KMS-11 (cell line): ENCODE measurements at regions not wholly inside any gene's neighbourhood (a gene's known extent, or its start where the extent isn't known, plus 50 kb on each side); places are given as distances from the start of the nearest gene placed in this dataset.

Source experiments
- H2AFZ ChIP-seq: fragments of 200-600 bp; sonication (generic); 2 replicates; pipeline ENCODE4 v1.6.1; 2016; ENCODE audit warnings: antibody characterized with exemption, mixed run types, low read depth
- H3K27ac ChIP-seq: fragments of 200-600 bp; sonication (generic); 2 replicates; pipeline ENCODE4 v1.6.1; 2016; ENCODE audit warnings: mild to moderate bottlenecking, mixed run types
- H3K27me3 ChIP-seq: fragments of 200-600 bp; sonication (generic); 2 replicates; pipeline ENCODE4 v1.6.1; 2017; ENCODE audit warnings: mild to moderate bottlenecking, low read depth, mixed run types, moderate library complexity; ENCODE audit not compliant: insufficient read depth
- H3K36me3 ChIP-seq: fragments of 200-600 bp; sonication (generic); 2 replicates; pipeline ENCODE4 v1.6.1; 2017; ENCODE audit warnings: mild to moderate bottlenecking, mixed run types; ENCODE audit not compliant: insufficient read depth
- H3K4me1 ChIP-seq: fragments of 200-600 bp; sonication (generic); 2 replicates; pipeline ENCODE4 v1.6.1; 2016; ENCODE audit warnings: mild to moderate bottlenecking, low read depth, mixed run types; ENCODE audit not compliant: poor library complexity, severe bottlenecking
- H3K4me2 ChIP-seq: fragments of 200-600 bp; sonication (generic); 2 replicates; pipeline ENCODE4 v1.7.0; 2016; ENCODE audit warnings: mild to moderate bottlenecking, mixed run types
- H3K4me3 ChIP-seq: fragments of 200-600 bp; sonication (generic); IDR thresholded peaks from 2 replicates; pipeline ENCODE4 v1.6.1; 2017; ENCODE audit warnings: low read depth, low read length, mixed read lengths; ENCODE audit not compliant: insufficient read depth
- H3K79me2 ChIP-seq: fragments of 200-600 bp; sonication (generic); 2 replicates; pipeline ENCODE4 v1.6.1; 2016; ENCODE audit warnings: low read depth, mixed run types; ENCODE audit not compliant: insufficient read depth
- H3K9ac ChIP-seq: fragments of 200-600 bp; sonication (generic); 2 replicates; pipeline ENCODE4 v1.6.1; 2016; ENCODE audit warnings: mild to moderate bottlenecking, mixed run types
- H4K20me1 ChIP-seq: fragments of 200-600 bp; sonication (generic); 2 replicates; pipeline ENCODE4 v1.6.1; 2016; ENCODE audit warnings: mild to moderate bottlenecking, mixed run types; ENCODE audit not compliant: insufficient read depth
- TF ChIP-seq, protein P1 (sequence below): fragments of 200-600 bp; sonication (generic); conservative IDR thresholded peaks from 2 replicates; pipeline ENCODE4 v1.6.1; 2017; ENCODE audit warnings: low read depth, mild to moderate bottlenecking, antibody characterized with exemption, low read length, moderate library complexity, mixed read lengths

DNA sequence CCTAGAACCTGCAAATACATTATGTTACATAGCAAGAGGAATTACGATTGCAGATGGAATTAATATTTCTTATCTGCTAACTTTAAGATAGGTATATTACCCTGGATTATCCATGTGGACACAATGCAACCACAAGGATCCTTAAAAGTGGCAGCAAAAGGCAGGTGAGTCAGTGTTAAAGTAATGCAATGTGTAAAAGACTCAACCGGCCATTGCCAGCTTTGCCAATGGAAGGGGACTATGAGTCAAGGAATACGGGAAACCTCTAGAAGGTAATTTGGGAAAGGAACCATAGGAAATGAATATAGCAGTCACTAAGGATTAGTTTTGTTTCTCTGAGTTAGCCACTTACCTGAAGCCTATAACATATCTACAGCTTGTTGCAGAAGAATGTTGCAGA is 692.1 kb upstream of the ZP4 start:
- H3K79me2 ChIP-seq = no peaks in the 10 kb centered on the region
- no peaks in the 10 kb centered on the region for H3K36me3 ChIP-seq
- H4K20me1 ChIP-seq = no peaks in the 10 kb centered on the region
- no peak overlapping the region for H3K9ac ChIP-seq
- H3K4me1 ChIP-seq = no peaks in the 10 kb centered on the region
- no peak overlapping the region for H2AFZ ChIP-seq
- no peak overlapping the region for H3K4me2 ChIP-seq
- no peaks in the 10 kb centered on the region for H3K27me3 ChIP-seq
- no peak overlapping the region for H3K27ac ChIP-seq
- H3K4me3 ChIP-seq = no peak overlapping the region
- TF ChIP-seq, protein P1, sequence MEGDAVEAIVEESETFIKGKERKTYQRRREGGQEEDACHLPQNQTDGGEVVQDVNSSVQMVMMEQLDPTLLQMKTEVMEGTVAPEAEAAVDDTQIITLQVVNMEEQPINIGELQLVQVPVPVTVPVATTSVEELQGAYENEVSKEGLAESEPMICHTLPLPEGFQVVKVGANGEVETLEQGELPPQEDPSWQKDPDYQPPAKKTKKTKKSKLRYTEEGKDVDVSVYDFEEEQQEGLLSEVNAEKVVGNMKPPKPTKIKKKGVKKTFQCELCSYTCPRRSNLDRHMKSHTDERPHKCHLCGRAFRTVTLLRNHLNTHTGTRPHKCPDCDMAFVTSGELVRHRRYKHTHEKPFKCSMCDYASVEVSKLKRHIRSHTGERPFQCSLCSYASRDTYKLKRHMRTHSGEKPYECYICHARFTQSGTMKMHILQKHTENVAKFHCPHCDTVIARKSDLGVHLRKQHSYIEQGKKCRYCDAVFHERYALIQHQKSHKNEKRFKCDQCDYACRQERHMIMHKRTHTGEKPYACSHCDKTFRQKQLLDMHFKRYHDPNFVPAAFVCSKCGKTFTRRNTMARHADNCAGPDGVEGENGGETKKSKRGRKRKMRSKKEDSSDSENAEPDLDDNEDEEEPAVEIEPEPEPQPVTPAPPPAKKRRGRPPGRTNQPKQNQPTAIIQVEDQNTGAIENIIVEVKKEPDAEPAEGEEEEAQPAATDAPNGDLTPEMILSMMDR = no peak

DNA sequence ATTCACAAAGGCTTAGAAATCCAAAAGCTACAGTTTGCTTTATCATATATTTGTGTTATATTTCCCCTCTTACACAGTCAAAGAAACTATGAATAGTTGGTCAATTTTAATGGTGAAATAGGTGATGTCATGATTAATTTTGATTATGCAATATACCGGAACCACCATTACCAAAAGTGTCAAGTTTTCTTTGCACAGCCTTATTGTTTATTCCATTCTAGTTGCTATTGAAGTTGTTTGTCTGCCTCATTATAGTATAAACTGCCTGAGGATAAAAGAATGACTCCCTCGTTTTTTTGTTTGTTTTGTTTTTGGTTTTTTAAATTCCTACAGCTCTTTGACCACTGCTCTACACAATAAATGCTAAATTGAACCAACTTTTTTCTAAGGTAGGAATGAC is 690.6 kb upstream of the ZP4 start:
- Histone ChIP-seq H3K27ac (no peak overlapping the region), H3K36me3 (no peaks in the 10 kb centered on the region), H3K4me1 (no peaks in the 10 kb centered on the region), H3K79me2 (no peaks in the 10 kb centered on the region), H2AFZ (no peak overlapping the region), H3K9ac (no peak overlapping the region), H3K27me3 (no peaks in the 10 kb centered on the region), H4K20me1 (no peaks in the 10 kb centered on the region), H3K4me2 (no peak overlapping the region), H3K4me3 (no peak overlapping the region)
- TF ChIP-seq, protein P1 = no peak

DNA sequence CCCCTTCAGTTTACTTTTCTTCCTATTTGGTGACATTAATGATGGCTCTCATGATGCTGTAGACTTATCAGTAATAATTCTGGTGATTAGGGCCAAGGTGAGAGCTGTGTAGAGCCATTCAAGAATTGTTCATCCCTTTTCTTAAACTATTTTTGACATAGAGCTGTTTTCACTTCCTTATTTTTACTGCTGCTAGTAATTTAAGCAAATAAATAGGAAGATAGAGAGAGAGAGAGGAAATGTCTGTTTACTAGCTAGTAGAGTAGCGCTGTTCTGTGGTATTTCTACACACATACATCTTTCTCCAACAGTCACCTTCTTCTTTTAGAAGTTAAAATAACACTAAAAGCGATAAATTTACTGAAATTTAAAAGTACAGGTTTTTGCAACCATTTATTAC is 678.0 kb upstream of the ZP4 start:
- no peak overlapping the region for H3K4me3 ChIP-seq
- no peak overlapping the region for H3K27ac ChIP-seq
- no peaks in the 10 kb centered on the region for H3K27me3 ChIP-seq
- no peak overlapping the region for H2AFZ ChIP-seq
- H3K4me2 ChIP-seq = no peak overlapping the region
- H3K36me3 ChIP-seq = no peaks in the 10 kb centered on the region
- H3K4me1 ChIP-seq = no peaks in the 10 kb centered on the region
- TF ChIP-seq, protein P1 = no peak
- H4K20me1 ChIP-seq = no peaks in the 10 kb centered on the region
- no peak overlapping the region for H3K9ac ChIP-seq
- H3K79me2 ChIP-seq = no peaks in the 10 kb centered on the region

- TF ChIP-seq, protein P1 = no peak
- H3K4me1 ChIP-seq = no peaks in the 10 kb centered on the region
- H3K36me3 ChIP-seq = no peaks in the 10 kb centered on the region
- H3K27me3 ChIP-seq = no peaks in the 10 kb centered on the region
- H3K27ac ChIP-seq = no peak overlapping the region
- H3K4me2 ChIP-seq = no peak overlapping the region
- no peaks in the 10 kb centered on the region for H3K79me2 ChIP-seq
- H3K4me3 ChIP-seq = no peak overlapping the region
- no peak overlapping the region for H3K9ac ChIP-seq
- no peak overlapping the region for H2AFZ ChIP-seq
- no peaks in the 10 kb centered on the region for H4K20me1 ChIP-seq
Measured at GRCh38 chr1:238562341-238562740, 671.6 kb upstream of the ZP4 start.

DNA sequence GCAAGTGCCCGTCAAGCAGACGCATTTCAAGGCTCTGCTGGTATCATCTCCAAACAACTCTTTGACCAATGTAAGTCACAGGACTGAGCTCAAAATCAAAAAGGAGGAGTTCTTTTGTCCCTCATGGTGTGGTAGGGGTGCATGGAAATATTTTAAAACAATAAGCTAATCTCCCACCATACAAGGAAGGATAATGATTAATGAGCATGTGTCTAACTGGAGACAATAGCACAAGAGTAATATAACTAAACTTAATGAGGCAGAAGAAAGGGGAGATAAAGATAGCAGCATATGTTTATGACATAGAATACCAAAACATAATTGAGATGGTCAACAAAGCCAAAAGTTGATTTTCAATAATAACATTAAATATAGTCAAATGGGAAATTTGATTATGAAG is 668.0 kb upstream of the ZP4 start:
- H3K4me3 ChIP-seq = no peak overlapping the region
- H3K4me2 ChIP-seq = no peak overlapping the region
- no peaks in the 10 kb centered on the region for H3K79me2 ChIP-seq
- H3K27me3 ChIP-seq = no peaks in the 10 kb centered on the region
- no peak overlapping the region for H2AFZ ChIP-seq
- no peaks in the 10 kb centered on the region for H3K36me3 ChIP-seq
- H3K4me1 ChIP-seq = no peaks in the 10 kb centered on the region
- no peaks in the 10 kb centered on the region for H4K20me1 ChIP-seq
- H3K9ac ChIP-seq = no peak overlapping the region
- TF ChIP-seq, protein P1 = no peak
- no peak overlapping the region for H3K27ac ChIP-seq
